ENCODE measurements at regions not wholly inside any gene's neighbourhood (a gene's known extent, or its start where the extent isn't known, plus 50 kb on each side); places are given as distances from the start of the nearest gene placed in this dataset.

DNA sequence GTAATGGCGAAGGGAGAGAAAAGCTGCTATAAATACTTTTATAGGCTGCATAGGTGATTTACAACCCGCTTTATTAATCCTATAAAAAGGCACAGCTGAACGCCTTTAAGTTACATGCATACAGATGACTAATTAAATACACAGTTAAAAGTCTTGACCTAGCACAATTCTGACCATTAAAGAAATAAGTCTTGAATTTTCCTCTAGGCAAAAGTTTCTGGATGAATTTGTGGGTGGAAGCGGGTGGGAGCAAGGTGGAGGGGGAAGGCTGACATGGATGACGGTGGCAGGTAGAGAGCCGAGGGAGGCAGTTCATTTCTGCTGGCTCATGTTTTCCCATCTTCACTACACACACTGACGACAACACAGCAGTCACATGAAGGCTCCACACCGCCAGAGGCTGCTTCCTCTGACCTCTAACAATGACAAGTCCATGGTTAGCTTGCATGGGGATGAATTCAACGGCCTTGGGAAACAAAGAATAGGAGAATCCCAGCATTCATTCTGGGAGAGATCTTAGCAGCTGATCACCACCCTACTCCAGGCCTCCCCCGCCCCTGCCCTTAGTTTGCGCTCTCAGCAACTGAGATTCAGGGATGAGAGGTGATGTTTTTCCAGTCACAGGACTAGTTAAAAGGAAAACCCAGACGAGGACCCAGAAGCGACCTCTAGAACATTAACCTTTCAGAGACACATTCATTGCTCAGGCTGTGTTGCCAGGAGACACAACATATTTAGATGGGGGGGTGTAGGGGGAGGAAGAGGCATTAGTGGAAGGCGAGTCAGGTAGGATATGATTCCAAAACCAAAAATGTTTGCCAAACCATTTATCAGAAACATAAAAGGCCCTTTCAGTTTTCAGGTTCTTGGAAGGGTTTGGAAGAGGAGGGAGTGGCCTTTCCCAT is 329.3 kb downstream of the PIK3R1 start:
- DNase-seq, result no peak

- no peak for DNase-seq
Observed at GRCh38 chr5:68545636-68546295, 330.2 kb downstream of the PIK3R1 start.

GRCh38 chr5:68547056-68547455 is 331.5 kb downstream of the PIK3R1 start:
- DNase-seq, result no peak

DNA sequence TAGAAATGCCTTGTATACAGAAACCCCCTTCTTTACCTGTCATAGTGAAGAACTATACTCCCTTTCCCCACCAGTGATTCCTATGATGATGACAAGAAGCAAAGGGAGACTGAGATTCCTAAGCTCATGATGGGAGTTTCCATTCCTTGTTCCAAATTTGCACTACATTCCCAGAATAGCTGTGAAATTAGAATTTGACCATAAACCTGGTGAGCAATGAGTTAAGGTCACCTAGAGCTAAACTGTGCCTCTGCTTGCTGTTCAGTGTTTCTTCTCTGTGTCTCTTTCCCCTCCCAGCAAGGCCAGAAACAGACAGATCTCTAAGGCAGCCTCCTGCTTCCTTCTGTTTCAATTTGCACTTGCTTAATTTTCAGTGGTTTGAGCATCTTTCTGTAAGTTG is 332.1 kb downstream of the PIK3R1 start:
- DNase-seq, result no peak

DNA sequence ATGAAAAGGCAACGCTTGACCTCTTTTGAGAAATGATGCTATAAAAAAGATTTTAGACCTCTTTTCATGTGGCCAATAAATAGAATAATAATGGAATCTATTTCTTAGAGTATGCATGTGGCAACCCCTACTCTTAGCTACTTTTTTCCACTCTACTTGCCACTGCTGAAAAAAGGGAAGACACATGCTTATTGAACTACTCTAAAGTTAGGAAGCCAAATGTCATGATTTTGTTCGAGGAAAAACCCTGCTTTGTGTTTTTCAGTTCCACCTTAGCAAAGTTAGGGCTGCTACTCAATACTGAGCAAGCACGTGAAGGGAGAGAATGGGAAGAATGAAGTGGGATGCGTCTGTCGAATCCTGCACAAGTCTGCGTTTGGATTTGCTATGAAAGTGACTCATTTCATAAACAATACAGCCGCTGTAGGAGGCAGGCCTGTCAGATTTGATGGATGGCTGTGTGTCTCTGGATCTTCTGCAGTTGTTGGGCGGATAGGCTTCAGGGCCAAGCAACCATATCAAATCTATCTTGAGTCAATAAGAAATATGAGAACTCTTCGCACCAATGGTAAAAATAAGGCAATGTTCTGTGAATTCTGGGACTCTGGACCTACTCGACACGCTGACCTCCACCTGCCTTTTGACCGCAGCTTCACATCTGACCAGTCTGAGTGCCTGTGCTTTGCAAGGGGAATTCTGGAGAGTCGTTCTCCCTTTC is 333.6 kb downstream of the PIK3R1 start:
- DNase-seq, result peak; percentile 1

GRCh38 chr5:68550015-68550414 is 334.5 kb downstream of the PIK3R1 start:
- no peak for DNase-seq

- DNase-seq, result no peak
Observed at GRCh38 chr5:68551436-68551835, 335.9 kb downstream of the PIK3R1 start.

DNA sequence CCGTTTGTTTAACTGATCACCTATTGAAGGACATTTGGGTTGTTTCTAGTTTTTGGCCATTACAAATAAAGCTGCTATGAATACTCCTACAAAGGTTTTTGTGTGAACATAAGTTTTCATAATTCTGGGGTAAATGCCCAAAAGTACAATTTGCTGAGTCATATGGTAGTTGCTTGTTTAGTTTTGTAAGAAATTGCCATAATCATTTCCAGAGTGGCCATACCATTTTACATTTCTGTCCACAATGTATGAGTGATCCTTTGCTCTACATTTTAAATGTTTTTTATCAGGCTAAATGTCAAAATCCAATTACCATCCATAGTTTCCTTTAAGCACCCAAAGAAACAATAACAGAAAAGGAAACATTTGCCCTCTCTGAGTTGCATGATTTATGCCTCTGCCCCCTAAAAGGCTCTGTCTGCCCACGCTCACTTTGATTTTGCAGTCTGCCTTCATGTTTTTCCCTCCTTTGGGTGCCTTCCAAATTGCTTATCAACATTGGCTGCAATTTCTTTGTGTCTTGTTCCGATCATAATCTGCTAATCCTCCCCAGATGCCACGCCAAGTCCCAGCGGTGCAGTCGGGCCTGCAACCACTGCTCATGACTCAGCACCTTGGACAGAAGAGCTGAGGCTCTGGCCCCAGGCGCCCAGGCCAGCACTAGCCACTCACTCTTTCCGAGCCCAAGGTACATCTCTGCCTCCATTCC is 339.2 kb downstream of the PIK3R1 start:
- no peak for DNase-seq

- no peak for DNase-seq
Observed at GRCh38 chr5:68555907-68556681, 340.5 kb downstream of the PIK3R1 start.

DNA sequence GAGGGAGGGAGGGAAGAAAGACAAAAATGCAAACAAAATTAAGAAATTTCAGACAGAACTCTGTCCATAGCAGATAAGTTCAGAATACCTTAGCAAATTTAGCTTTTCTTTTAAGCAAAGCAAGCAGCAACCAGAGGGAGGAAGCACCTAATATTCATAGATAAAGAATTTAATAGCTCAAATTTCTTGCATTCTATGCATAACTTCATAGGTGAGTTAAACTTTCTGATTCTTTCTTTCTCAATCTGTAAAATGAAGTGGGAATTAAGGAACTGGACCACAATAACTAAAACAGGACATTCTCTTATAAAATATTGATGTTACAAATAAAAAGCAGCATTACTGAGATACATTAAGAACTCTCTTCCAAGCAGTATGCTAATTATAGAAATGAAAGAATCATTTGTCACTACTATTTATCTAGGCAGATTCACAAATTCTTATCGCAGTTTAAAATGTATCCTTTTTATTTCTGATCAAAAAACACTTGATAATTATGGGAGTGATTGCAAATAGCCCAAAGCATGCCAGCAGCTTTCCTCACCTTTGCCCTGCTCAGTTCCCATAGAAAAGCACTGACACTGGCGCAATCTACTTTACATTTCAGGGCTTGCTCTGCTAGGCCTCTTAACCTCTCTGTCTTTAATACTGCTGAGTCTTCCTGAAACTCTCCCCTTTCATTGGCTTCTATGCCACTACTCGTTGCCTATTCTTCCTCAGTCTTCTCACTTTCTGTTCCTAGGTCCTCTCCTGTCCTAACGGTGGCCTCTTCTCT is 341.8 kb downstream of the PIK3R1 start:
- no peak for DNase-seq

DNA sequence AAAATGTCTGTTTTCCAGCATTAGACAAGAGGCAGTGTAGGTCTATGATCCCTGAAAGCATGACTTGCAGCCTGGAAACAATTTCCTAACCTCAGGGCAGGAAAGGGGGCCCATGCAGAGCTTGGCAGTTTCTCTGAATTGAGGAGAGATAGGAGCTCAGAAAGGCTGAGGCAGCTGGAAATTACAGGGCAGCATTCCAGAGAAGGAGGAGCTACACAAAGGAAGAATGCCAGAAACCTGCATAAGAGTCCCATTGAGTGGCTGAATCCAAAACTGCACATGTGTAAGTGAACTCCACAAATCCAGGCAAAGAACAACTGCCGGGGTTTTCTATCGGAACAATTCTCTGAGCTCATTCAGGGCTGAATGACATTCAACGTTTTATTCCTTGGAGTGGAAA is 346.8 kb downstream of the PIK3R1 start:
- DNase-seq, result peak; percentile 46

DNA sequence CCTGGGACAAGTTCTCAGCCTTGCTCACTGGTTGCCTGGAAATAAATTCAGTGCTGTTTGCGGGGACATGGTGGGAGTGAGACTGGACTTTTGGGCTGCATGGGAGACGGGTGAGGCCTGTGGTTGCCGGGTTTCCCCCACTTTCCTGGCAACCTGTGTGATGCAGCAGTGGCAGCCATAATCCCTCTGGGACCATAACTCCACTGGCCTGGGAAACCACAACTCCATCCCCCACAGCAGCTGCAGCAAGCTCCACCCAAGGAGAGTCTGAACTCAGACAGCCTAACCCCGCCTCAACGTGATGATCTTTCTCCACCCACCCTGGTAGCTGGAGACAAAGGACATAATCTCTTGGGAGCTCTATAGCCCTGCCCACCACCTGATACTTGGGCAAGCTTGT is 349.9 kb downstream of the PIK3R1 start:
- peak; percentile 70 for DNase-seq

DNA sequence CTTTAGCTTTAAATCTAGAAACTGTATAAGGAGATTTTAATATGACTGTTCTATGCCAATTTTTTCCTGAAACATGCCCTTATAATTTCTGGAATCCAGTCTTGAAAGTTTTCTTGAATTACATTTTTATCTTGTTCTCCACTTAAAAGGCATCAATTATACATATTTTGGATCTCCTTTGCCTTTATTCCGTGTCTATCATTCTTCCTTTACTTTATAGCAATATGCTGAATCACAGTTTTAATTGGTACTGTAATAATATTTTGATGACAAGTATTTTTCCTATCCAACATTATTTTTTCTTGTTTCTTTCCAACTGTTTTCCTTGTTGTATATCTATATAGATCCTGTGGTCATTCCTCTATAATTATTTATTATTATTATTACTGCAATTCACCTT is 361.2 kb downstream of the PIK3R1 start:
- no peak for DNase-seq

GRCh38 chr5:68582284-68582683 is 366.7 kb downstream of the PIK3R1 start:
- DNase-seq, result no peak

DNA sequence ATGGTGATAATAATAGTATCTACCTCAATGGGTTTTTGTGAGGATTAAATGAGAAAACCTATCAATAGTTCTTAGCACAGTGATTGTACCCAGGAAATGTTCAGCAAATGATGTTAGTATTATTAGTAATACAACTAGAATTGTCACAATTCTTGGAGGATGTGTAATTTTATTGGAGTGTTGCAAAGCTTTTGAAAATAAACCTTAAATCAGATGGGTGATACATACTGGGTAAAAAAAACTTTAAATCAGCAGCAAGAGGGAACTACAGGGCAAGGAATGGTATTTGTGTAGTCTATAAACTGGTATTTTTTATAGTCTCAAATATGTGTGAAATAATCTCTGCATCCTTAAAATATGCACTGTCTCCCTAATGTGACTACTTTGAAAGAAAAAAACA is 371.6 kb downstream of the PIK3R1 start:
- DNase-seq, result no peak

- no peak for DNase-seq
Observed at GRCh38 chr5:68591850-68592249, 376.3 kb downstream of the PIK3R1 start.

GRCh38 chr5:68592351-68592750 is 376.8 kb downstream of the PIK3R1 start:
- no peak for DNase-seq

DNA sequence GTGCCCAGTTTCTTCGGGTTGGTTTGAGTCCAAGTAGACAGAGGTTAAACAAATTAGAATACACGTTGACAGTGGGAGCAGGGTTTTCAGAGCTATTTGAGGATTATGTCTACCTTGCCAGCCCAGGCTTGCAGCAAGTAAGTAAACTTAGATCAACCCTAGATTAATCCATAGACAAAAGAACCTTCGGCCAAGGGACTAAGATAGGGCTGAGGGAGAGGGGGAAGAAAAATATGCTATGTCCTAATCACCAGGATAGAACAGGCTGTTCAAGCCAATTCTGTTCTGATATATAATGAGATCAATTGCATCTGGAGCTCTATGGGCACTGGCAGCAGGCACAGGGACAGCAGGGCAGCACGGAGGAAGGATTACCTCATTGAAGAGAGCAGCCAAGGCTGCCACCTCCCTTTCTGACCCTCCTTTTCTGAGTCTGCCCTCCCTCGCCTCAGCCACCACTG is 377.7 kb downstream of the PIK3R1 start:
- no peak for DNase-seq

DNA sequence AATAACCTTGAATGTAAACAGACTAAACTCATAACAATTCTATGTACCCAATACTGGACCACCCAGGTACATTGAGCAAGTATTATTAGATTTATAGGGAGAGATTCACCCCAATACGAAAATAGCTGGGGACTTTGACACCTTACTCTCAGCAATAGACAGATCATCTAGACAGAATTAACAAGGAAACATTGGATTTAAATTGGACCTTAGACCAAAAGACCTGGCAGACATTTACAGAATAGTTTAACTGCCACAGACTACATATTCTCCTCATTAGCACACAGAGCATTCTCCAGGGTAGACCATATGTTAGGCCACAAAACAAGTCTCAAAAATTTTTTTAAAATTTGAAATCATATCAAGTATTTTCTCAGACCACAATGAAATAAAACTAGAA is 397.4 kb downstream of the PIK3R1 start:
- DNase-seq, result no peak

- DNase-seq, result no peak
Observed at GRCh38 chr5:68618501-68618900, 402.9 kb downstream of the PIK3R1 start.

- no peak for DNase-seq
Observed at GRCh38 chr5:68627001-68627400, 411.4 kb downstream of the PIK3R1 start.
